ENCODE measurements at regions not wholly inside any gene's neighbourhood (a gene's known extent, or its start where the extent isn't known, plus 50 kb on each side); places are given as distances from the start of the nearest gene placed in this dataset.

DNA sequence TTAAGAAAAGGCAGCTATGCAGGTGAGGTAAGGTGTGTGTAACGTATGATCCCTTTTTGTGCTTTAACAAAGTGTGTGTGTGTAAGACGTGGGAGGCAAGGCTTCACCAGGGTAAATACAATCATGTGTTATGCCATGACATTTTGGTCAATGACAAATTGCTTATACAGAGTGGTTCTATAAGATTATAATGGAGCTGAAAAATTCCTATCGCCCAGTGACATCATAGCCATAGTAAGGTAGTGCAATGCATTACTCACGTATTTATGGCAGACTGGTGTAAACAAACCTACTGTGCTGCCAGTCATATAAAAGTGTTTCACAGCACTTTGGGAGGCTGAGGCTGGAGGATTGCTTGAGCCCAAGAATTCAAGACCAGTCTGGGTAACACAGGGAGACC lies 60.2 kb upstream of the LCTL start:
- ATAC-seq (ENCODE audit: low FRiP score in 2 of 2) = no peak
- Histone ChIP-seq H3K27me3 (no peaks in the 10 kb centered on the region), H3K4me1 (peaks cover 24 to 38% (median 30%) of the 10 kb centered on the region in 4 donors), H3K4me3 (no peak overlapping the region), H3K36me3 (no peaks in the 10 kb centered on the region), H3K9me3 (no peaks in the 10 kb centered on the region), H3K27ac (peak overlapping the region in 1 of 4 donors; percentile 5)
- no peak for DNase-seq
- 90 to 91% methylated on average over 4 of the region's 4 CpGs for WGBS, 2 donors
- no peak for TF ChIP-seq POLR2A (IDR thresholded peaks at IDR 0.05)
- TF ChIP-seq POLR2AphosphoS5 (IDR thresholded peaks at IDR 0.05) = no peak
- TF ChIP-seq, protein P1, sequence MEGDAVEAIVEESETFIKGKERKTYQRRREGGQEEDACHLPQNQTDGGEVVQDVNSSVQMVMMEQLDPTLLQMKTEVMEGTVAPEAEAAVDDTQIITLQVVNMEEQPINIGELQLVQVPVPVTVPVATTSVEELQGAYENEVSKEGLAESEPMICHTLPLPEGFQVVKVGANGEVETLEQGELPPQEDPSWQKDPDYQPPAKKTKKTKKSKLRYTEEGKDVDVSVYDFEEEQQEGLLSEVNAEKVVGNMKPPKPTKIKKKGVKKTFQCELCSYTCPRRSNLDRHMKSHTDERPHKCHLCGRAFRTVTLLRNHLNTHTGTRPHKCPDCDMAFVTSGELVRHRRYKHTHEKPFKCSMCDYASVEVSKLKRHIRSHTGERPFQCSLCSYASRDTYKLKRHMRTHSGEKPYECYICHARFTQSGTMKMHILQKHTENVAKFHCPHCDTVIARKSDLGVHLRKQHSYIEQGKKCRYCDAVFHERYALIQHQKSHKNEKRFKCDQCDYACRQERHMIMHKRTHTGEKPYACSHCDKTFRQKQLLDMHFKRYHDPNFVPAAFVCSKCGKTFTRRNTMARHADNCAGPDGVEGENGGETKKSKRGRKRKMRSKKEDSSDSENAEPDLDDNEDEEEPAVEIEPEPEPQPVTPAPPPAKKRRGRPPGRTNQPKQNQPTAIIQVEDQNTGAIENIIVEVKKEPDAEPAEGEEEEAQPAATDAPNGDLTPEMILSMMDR (IDR thresholded peaks at IDR 0.05) = no peak
- TF ChIP-seq EP300 (IDR thresholded peaks at IDR 0.05) = no peak

DNA sequence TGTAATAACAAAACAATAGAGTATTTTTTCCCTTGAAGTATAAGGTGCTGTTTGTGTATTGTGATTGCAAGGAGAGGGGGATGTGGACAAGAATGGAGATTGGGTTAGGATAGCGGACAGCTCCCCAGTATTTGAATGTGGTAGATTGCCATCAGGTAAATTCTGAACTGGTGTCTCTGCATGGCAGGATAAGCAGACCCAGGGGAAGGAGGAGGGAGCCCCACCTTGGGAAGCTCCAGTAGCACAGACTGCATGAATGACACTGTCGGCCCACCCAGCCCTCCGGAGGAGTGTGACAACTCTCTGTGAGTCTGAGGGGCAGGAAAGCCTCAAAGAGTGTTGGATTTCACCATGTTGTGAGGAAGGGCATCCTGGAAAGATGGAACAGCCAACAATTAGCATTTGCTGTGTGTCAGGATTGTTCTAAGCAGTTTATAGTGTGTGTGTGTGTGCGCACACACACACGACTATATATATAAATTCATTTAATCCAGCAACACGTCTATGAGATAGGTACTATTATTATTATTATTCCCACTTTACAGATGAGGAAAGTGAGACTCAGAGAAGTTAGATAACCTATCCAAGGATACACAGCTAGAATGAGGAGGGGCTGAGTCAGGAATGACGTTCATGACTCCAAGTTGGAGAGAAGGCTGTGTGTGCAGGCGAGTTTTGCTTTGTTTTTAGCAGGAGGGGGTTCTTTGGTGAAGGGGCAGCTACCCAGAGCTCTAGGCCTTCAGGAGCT lies 63.4 kb upstream of the LCTL start:
- no peak overlapping the region for H3K4me3 ChIP-seq
- no peaks in the 10 kb centered on the region for H3K36me3 ChIP-seq
- H3K4me1 ChIP-seq = peaks cover 18 to 34% (median 19%) of the 10 kb centered on the region in 4 donors
- no peak for ATAC-seq (ENCODE audit: low FRiP score in 2 of 2)
- peak overlapping the region; percentile 77 to 87 (median 80) for H3K27ac ChIP-seq
- no peak for DNase-seq
- TF ChIP-seq POLR2A (IDR thresholded peaks at IDR 0.05) (no peak), EP300 (IDR thresholded peaks at IDR 0.05) (no peak), POLR2AphosphoS5 (IDR thresholded peaks at IDR 0.05) (no peak)
- TF ChIP-seq, protein P1 (IDR thresholded peaks at IDR 0.05) = no peak
- no peaks in the 10 kb centered on the region for H3K9me3 ChIP-seq
- WGBS, 2 donors = 81 to 83% methylated on average over 8 of the region's 8 CpGs
- H3K27me3 ChIP-seq = no peaks in the 10 kb centered on the region

DNA sequence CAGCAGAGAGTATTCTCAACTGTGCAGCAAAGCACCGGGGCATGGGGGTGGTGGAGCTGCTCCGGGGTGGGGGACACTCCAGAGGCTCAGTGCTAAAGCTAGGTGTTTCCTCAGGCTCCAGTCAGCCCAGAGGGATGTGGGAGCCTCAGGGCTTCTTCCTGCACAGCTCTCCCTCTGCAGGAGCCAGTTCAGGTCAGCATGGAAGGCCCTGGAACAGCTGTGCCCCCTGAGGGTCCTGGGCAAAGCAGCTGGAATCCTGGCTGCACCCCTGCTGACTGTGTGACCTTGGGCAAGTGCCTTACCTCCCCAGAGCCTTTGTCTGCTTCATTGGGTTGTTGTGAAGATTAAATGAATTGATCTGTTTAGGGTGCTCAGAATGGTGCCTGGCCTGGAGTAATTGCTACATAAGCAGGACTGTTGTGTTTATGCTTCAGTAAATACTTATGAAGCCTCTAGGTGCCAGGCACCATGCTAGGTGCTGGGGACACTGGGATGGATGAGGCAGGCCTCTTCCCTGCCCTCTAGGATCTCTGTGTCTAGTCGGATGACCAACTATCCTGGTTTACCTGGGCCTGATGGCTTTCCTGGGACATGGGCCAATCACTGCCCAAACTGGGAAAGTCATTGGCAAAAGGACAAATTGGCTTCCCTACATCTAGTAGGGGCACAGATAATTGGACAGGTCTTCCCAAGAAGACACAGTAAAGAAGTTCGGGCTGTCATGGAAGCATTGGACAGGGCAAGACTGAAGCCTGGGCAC lies 64.2 kb upstream of the LCTL start:
- Histone ChIP-seq H3K9me3 (no peaks in the 10 kb centered on the region), H3K4me3 (no peak overlapping the region), H3K36me3 (no peaks in the 10 kb centered on the region), H3K4me1 (peaks cover 21 to 35% (median 24%) of the 10 kb centered on the region in 4 donors), H3K27me3 (no peaks in the 10 kb centered on the region), H3K27ac (peak overlapping the region; percentile 77 to 87 (median 80))
- no peak for DNase-seq
- TF ChIP-seq EP300 (IDR thresholded peaks at IDR 0.05) = no peak
- TF ChIP-seq POLR2AphosphoS5 (IDR thresholded peaks at IDR 0.05) = no peak
- TF ChIP-seq, protein P1 (IDR thresholded peaks at IDR 0.05) = no peak
- TF ChIP-seq POLR2A (IDR thresholded peaks at IDR 0.05) = no peak
- no peak for ATAC-seq (ENCODE audit: low FRiP score in 2 of 2)
- WGBS, 2 donors = 58 to 74% methylated on average over 2 to 4 of the region's 4 CpGs

DNA sequence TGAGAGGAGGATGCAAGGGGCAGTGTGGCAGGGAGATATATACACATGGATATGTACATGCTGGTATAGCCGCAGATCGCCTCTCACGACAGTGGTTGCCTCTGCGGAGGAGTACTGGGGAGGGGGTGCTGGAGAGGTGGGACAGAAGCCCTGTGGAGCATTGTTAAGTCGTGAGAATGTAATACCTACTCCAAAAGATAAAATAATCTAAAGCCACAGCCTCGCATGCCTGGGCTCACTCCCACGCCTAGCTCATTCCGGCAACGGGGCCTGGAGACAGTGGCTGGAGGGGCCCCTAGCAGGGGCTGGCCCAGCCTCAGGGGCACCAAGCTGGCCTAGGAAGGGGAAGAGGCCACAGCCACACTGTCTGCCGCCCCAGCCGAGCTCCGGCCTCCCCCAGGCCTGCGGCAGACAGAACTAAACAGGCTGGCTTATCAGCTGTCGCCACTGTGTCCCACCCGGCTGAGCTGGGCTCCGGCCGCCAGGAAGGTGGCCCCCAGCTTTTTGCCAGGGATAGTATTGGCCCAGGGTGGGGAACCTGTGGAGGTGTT lies 65.1 kb upstream of the LCTL start:
- ATAC-seq (ENCODE audit: low FRiP score in 2 of 2) (no peak), DNase-seq (peak in 1 of 2 donors; percentile 73)
- peaks cover 21 to 35% (median 26%) of the 10 kb centered on the region in 4 donors for H3K4me1 ChIP-seq
- H3K36me3 ChIP-seq = no peaks in the 10 kb centered on the region
- H3K27me3 ChIP-seq = no peaks in the 10 kb centered on the region
- no peaks in the 10 kb centered on the region for H3K9me3 ChIP-seq
- peak overlapping the region; percentile 77 to 87 (median 80) for H3K27ac ChIP-seq
- 48 to 50% methylated on average over 10 to 16 of the region's 17 CpGs for WGBS, 2 donors
- TF ChIP-seq, protein P1 (IDR thresholded peaks at IDR 0.05) = no peak
- peak in 1 of 4 donors; percentile 54 for TF ChIP-seq EP300 (IDR thresholded peaks at IDR 0.05)
- H3K4me3 ChIP-seq = no peak overlapping the region

All from upper lobe of left lung (tissue), 6 donors.